PFSK-1 (cell line): ENCODE measurements at regions not wholly inside any gene's neighbourhood (a gene's known extent, or its start where the extent isn't known, plus 50 kb on each side); places are given as distances from the start of the nearest gene placed in this dataset.

Experiments used
- FOXP2 ChIP-seq: optimal IDR thresholded peaks from 2 replicates; pipeline ENCODE3; 2011; ENCODE audit warnings: borderline replicate concordance, control low read depth, inconsistent platforms; ENCODE audit not compliant: insufficient read depth; ENCODE audit errors: extremely low read length, extremely low read depth
- POLR2AphosphoS5 ChIP-seq: IDR thresholded peaks from 2 replicates; pipeline ENCODE4 v1.6.1; 2012; ENCODE audit warnings: low read depth, mild to moderate bottlenecking, control low read depth, low read length, moderate library complexity
- SIN3A ChIP-seq: IDR thresholded peaks from 2 replicates; pipeline ENCODE4 v1.6.1; 2012; ENCODE audit warnings: mild to moderate bottlenecking, low read length, moderate library complexity, borderline replicate concordance; ENCODE audit not compliant: insufficient read depth
- TAF1 ChIP-seq: IDR thresholded peaks from 2 replicates; pipeline ENCODE4 v1.6.1; 2012; ENCODE audit warnings: low read length, control low read depth, borderline replicate concordance; ENCODE audit not compliant: insufficient read depth
- TF ChIP-seq, protein P1 (sequence below), 2 experiments: IDR thresholded peaks; 2 replicates each; pipeline versions ENCODE4 v1.6.1 to v1.8.0; 2011 to 2012; ENCODE audit warnings: low read depth in 2 of 2, low read length in 2 of 2, control low read depth in 1 of 2, inconsistent platforms in 1 of 2, mild to moderate bottlenecking in 1 of 2, moderate library complexity in 1 of 2; ENCODE audit not compliant: insufficient read depth in 1 of 2

DNA sequence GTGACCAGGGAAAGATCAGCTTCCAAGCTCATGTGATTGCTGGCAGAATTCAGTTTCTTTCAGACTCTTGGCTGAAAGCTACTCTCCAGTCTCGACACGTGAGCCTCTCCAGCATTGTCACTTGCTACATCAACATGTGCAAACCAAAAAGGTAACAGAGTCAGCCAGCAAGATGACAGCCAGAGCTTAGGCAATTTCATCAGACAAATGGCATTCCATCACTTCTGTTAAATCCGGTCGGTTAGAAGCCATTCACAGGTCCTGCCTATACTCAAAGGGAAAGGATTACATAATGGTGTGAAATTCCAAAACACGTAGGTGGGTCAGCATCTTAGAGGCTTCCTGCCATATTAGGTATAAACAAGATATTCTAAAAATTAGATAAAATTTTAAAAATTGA, 700.9 kb downstream of the AACS start:
- TF ChIP-seq POLR2AphosphoS5: no peak
- TF ChIP-seq, protein P1, sequence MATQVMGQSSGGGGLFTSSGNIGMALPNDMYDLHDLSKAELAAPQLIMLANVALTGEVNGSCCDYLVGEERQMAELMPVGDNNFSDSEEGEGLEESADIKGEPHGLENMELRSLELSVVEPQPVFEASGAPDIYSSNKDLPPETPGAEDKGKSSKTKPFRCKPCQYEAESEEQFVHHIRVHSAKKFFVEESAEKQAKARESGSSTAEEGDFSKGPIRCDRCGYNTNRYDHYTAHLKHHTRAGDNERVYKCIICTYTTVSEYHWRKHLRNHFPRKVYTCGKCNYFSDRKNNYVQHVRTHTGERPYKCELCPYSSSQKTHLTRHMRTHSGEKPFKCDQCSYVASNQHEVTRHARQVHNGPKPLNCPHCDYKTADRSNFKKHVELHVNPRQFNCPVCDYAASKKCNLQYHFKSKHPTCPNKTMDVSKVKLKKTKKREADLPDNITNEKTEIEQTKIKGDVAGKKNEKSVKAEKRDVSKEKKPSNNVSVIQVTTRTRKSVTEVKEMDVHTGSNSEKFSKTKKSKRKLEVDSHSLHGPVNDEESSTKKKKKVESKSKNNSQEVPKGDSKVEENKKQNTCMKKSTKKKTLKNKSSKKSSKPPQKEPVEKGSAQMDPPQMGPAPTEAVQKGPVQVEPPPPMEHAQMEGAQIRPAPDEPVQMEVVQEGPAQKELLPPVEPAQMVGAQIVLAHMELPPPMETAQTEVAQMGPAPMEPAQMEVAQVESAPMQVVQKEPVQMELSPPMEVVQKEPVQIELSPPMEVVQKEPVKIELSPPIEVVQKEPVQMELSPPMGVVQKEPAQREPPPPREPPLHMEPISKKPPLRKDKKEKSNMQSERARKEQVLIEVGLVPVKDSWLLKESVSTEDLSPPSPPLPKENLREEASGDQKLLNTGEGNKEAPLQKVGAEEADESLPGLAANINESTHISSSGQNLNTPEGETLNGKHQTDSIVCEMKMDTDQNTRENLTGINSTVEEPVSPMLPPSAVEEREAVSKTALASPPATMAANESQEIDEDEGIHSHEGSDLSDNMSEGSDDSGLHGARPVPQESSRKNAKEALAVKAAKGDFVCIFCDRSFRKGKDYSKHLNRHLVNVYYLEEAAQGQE (IDR thresholded peaks at IDR 0.05; ENCODE audit: insufficient read depth in 1 of 2, low read depth in 2 of 2, low read length in 2 of 2): no peak
- no peak for TF ChIP-seq TAF1
- TF ChIP-seq SIN3A: no peak
- TF ChIP-seq FOXP2: no peak
